T-cell (primary cell): ENCODE measurements at regions not wholly inside any gene's neighbourhood (a gene's known extent, or its start where the extent isn't known, plus 50 kb on each side); places are given as distances from the start of the nearest gene placed in this dataset.

Experiments
- ATAC-seq, 4 experiments: fragments of 200-7000 bp in 3 of 4; fragments of 150-1000 bp in 1 of 4; cut with Tn5 transposase; replicated peaks in 1 of 4; 1 replicate in 3 of 4; 2 replicates in 1 of 4; pipeline ENCODE4 v1.10.0; 2021; ENCODE audit warnings: moderate library complexity in 3 of 4, mild to moderate bottlenecking in 2 of 4, moderate number of reproducible peaks in 1 of 4
- CTCF ChIA-PET, 2 donors: fragments of 300-600 bp; sonication (Branson Sonifier 250); formaldehyde crosslinking; loops; one replicate each; lab custom pipeline; 2022; ENCODE audit warnings: antibody characterized with exemption in 2 of 2; lab: Charles Lee
- POLR2A ChIA-PET, 2 donors: fragments of 300-600 bp; sonication (Branson Sonifier 250); formaldehyde crosslinking; loops; one replicate each; lab custom pipeline; 2022; ENCODE audit warnings: antibody characterized with exemption in 2 of 2; lab: Charles Lee
- DNase-seq, 35 experiments: peaks; one replicate each; pipeline versions ENCODE4 v3.0.0 to v3.0.0-alpha.2; 2013 to 2023
- H3K27ac ChIP-seq: one replicate; pipeline ENCODE4 v1.5.1; 2013; ENCODE audit warnings: low read length
- H3K27me3 ChIP-seq, 2 experiments: replicated peaks in 1 of 2; 1 replicate in 1 of 2; 2 replicates in 1 of 2; pipeline versions ENCODE4 v1.6.1 to v1.7.0; 2013; ENCODE audit warnings: low read length in 1 of 2, mixed read lengths in 1 of 2; ENCODE audit not compliant: control insufficient read depth in 2 of 2, insufficient read depth in 2 of 2; ENCODE audit errors: extremely low read depth in 1 of 2
- H3K36me3 ChIP-seq, 2 donors: 1 replicate in 1 of 2; 2 replicates in 1 of 2; pipeline versions ENCODE4 v1.6.1 to v1.7.0; 2013; ENCODE audit warnings: low read length in 1 of 2; ENCODE audit not compliant: control insufficient read depth in 2 of 2, insufficient read depth in 1 of 2; ENCODE audit errors: extremely low read depth in 1 of 2
- H3K4me1 ChIP-seq, 2 experiments: 1 replicate in 1 of 2; 2 replicates in 1 of 2; pipeline versions ENCODE4 v1.6.1 to v1.7.0; 2013; ENCODE audit warnings: low read length in 2 of 2, mixed read lengths in 1 of 2; ENCODE audit not compliant: insufficient read depth in 2 of 2, control insufficient read depth in 1 of 2; ENCODE audit errors: extremely low read depth in 1 of 2
- H3K4me3 ChIP-seq, 2 donors: 1 replicate in 1 of 2; 2 replicates in 1 of 2; pipeline versions ENCODE4 v1.5.1 to v1.7.0; 2013; ENCODE audit warnings: mild to moderate bottlenecking in 2 of 2, low read length in 1 of 2, moderate library complexity in 1 of 2; ENCODE audit not compliant: control insufficient read depth in 1 of 2; ENCODE audit errors: extremely low read depth in 1 of 2
- H3K9me3 ChIP-seq: 2 replicates; pipeline ENCODE4 v1.7.0; 2013
- H3K27ac Mint-ChIP-seq, 2 donors: one replicate each; pipeline ENCODE4 v1.8.0; 2020 to 2021; ENCODE audit warnings: mild to moderate bottlenecking in 2 of 2, mixed read lengths in 2 of 2
- H3K27me3 Mint-ChIP-seq, 2 donors: one replicate each; pipeline ENCODE4 v1.8.0; 2021 to 2022; ENCODE audit warnings: mixed read lengths in 2 of 2
- H3K36me3 Mint-ChIP-seq: one replicate; pipeline ENCODE4 v1.8.0; 2021; ENCODE audit warnings: mixed read lengths
- H3K4me1 Mint-ChIP-seq, 3 donors: one replicate each; pipeline ENCODE4 v1.8.0; 2020 to 2022; ENCODE audit warnings: mixed read lengths in 3 of 3, mild to moderate bottlenecking in 1 of 3
- H3K4me3 Mint-ChIP-seq, 3 donors: one replicate each; pipeline ENCODE4 v1.8.0; 2020 to 2022; ENCODE audit warnings: mild to moderate bottlenecking in 3 of 3, mixed read lengths in 3 of 3, moderate library complexity in 3 of 3
- H3K9me3 Mint-ChIP-seq, 3 donors: one replicate each; pipeline ENCODE4 v1.8.0; 2020 to 2022; ENCODE audit warnings: mixed read lengths in 3 of 3
- WGBS: methylation state at CpG from one replicate; pipeline ENCODE4 v1.1.5; 2013; ENCODE audit warnings: missing lambda C conversion rate; ENCODE audit not compliant: insufficient coverage; 5-methylcytosine and 5-hydroxymethylcytosine counted together

DNA sequence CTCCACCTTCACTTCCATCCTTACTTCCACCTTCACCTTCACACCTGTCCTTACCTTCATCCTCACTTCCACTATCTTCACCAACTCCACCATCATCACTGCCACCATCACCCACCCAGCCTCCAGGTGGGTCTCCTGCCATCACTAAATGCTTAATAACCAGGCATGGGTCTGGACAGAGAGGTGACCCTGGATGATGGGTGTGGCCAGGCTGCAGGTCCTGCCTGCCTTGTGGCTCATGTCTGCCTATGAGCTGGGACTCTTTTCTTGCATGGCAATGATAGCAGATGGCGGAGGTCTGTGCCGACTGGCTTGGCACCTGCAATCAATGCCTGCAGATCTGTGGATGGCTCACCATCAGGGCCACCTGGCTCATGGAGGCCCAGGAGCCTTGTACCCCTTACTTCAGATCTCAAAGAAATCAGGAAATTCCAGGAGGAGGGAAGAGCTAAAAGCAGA lies 60.1 kb upstream of the ELN start:
- Mint-ChIP-seq H3K27ac (no peak overlapping the region), H3K4me3 (no peak overlapping the region), H3K9me3 (peaks cover 11 to 15% (median 13%) of the 10 kb centered on the region in 3 donors), H3K36me3 (no peaks in the 10 kb centered on the region), H3K27me3 (peaks cover 4 to 7% of the 10 kb centered on the region in 2 donors), H3K4me1 (no peaks in the 10 kb centered on the region)
- H3K27me3 ChIP-seq, result peaks cover 0 to 24% of the 10 kb centered on the region in 2 experiments
- H3K27ac ChIP-seq, result no peak overlapping the region
- CTCF ChIA-PET, result interaction anchor here in 1 of 2 donors (0.6 kb wide), 1 partner anchor 30 kb away, joined by 4 read pairs; no protein-coding TSS in a partner anchor
- 100% methylated on average over 2 of the region's 2 CpGs for WGBS
- H3K4me1 ChIP-seq, result no peaks in the 10 kb centered on the region
- H3K4me3 ChIP-seq, result no peak overlapping the region
- H3K36me3 ChIP-seq, result no peaks in the 10 kb centered on the region
- ATAC-seq, result no peak
- POLR2A ChIA-PET, result no interaction called here
- H3K9me3 ChIP-seq, result no peaks in the 10 kb centered on the region
- DNase-seq, result no peak

DNA sequence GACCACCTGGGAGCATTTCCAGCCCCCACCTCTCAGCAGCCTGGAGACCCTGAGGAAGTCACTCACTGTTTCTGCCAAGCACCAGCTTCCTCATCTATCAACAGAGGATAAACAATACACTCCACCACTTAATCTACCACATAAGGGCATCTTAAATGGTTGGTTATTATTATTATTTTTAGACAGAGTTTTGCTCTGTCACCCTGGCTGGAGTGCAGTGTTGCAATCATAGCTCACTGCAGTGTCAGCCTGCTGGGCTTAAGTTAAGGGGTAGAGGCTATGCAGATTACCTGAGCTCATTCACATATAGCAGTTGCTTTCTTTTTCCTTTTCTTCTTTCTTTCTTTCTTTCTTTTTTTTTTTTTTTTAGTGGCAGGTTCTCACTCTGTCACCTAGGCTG lies 59.5 kb upstream of the ELN start:
- Mint-ChIP-seq H3K27ac (no peak overlapping the region), H3K4me1 (no peaks in the 10 kb centered on the region), H3K27me3 (peaks cover 4 to 5% of the 10 kb centered on the region in 2 donors), H3K9me3 (peaks cover 7 to 10% (median 9%) of the 10 kb centered on the region in 3 donors), H3K36me3 (no peaks in the 10 kb centered on the region), H3K4me3 (no peak overlapping the region)
- peaks cover 0 to 26% of the 10 kb centered on the region in 2 experiments for H3K27me3 ChIP-seq
- no peak overlapping the region for H3K27ac ChIP-seq
- ChIA-PET POLR2A (no interaction called here), CTCF (interaction anchor here in 1 of 2 donors (0.5 to 0.6 kb wide), 2 partner anchors 31 to 1468 kb away, joined by 4 to 5 read pairs; no protein-coding TSS in a partner anchor)
- H3K36me3 ChIP-seq, result no peaks in the 10 kb centered on the region
- DNase-seq (no peak), ATAC-seq (no peak)
- no peak overlapping the region for H3K4me3 ChIP-seq
- H3K4me1 ChIP-seq, result no peaks in the 10 kb centered on the region
- H3K9me3 ChIP-seq, result no peaks in the 10 kb centered on the region

DNA sequence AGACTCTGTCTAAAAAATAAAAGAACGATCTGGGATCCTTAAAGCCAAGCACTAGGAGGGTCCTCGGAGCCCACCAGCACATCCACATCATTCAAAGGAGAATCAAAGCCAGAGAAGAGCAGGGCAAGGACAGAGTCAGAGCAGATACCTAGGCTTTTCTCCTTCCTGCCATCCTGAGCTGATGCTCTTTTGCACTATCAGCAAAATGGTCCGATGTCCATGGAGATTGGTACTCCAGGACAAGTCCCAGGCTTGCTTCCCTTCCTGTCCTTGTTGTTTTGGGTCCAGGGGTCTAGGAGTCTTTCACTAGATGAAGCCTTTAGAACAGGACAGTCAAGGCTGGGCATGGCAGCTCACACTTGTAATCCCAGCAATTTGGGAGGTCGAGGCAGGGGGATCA lies 58.0 kb upstream of the ELN start:
- WGBS, result 80% methylated on average over 3 of the region's 4 CpGs
- peaks cover 9% of the 10 kb centered on the region in 2 donors for H3K27me3 Mint-ChIP-seq
- POLR2A ChIA-PET, result no interaction called here

DNA sequence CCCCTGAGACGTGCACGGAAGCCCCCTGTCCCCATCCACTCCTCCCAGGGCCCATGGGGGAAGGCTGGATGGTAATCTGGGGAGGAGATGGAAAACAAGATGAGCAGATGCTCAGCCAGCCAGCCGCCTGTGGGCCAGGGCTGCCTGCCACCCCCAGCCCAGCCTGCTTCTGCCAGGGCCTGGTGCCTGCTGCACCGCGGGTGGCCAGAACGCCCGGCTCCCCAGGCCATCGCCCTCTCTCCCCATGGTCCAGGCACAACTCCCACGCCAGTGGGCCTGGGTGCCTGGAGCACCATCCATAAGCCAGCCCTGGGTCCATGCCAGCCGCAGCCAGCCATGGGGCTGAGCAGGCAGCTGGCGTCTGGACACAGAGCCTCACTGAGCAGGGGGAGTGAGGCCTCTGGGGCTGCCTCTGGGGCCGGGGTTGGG lies 57.2 kb upstream of the ELN start:
- Histone ChIP-seq H3K36me3 (no peaks in the 10 kb centered on the region), H3K27me3 (peaks cover 0 to 37% of the 10 kb centered on the region in 2 experiments), H3K9me3 (no peaks in the 10 kb centered on the region), H3K4me3 (no peak overlapping the region), H3K4me1 (no peaks in the 10 kb centered on the region), H3K27ac (no peak overlapping the region)
- H3K9me3 Mint-ChIP-seq, result no peaks in the 10 kb centered on the region
- ATAC-seq (no peak), DNase-seq (no peak)
- H3K36me3 Mint-ChIP-seq, result no peaks in the 10 kb centered on the region
- no peak overlapping the region for H3K27ac Mint-ChIP-seq
- WGBS, result 93% methylated on average over 8 of the region's 12 CpGs
- H3K27me3 Mint-ChIP-seq, result peaks cover 9 to 13% of the 10 kb centered on the region in 2 donors
- H3K4me1 Mint-ChIP-seq, result no peaks in the 10 kb centered on the region
- POLR2A ChIA-PET, result no interaction called here
- no peak overlapping the region for H3K4me3 Mint-ChIP-seq
- CTCF ChIA-PET, result no interaction called here

More for the DNA sequence above, 58.0 kb upstream of the ELN start:
- DNase-seq (no peak), ATAC-seq (no peak)
- Mint-ChIP-seq H3K4me1 (no peaks in the 10 kb centered on the region), H3K36me3 (no peaks in the 10 kb centered on the region), H3K9me3 (no peaks in the 10 kb centered on the region), H3K4me3 (no peak overlapping the region), H3K27ac (no peak overlapping the region)
- Histone ChIP-seq H3K4me1 (no peaks in the 10 kb centered on the region), H3K9me3 (no peaks in the 10 kb centered on the region), H3K27me3 (peaks cover 0 to 39% of the 10 kb centered on the region in 2 experiments), H3K27ac (no peak overlapping the region), H3K36me3 (no peaks in the 10 kb centered on the region), H3K4me3 (no peak overlapping the region)
- CTCF ChIA-PET, result no interaction called here

DNA sequence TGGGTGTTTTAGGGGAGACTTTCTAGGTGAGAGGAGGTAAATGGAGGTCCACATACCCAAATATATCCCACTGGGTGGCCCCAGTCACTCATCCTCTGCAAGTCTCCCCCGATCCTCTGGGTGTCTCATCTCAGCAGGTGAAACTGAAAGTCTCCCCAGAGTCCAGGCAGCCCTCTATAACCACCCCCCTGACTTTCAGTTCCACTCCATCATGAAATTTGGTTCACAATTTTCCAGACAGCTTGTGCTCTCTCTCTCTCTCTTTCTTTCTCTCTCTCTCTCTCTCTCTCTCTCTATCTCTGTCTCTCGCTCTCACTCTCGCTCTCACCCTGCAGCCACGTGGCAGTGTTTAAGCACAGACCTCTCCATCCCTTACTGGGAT lies 56.7 kb upstream of the ELN start:
- H3K4me1 ChIP-seq, result no peaks in the 10 kb centered on the region
- H3K4me1 Mint-ChIP-seq, result no peaks in the 10 kb centered on the region
- H3K9me3 Mint-ChIP-seq, result no peaks in the 10 kb centered on the region
- ChIA-PET POLR2A (no interaction called here), CTCF (no interaction called here)
- H3K36me3 Mint-ChIP-seq, result no peaks in the 10 kb centered on the region
- no peaks in the 10 kb centered on the region for H3K36me3 ChIP-seq
- H3K27ac Mint-ChIP-seq, result no peak overlapping the region
- no peaks in the 10 kb centered on the region for H3K9me3 ChIP-seq
- H3K4me3 ChIP-seq, result no peak overlapping the region
- H3K4me3 Mint-ChIP-seq, result no peak overlapping the region
- peaks cover 0 to 37% of the 10 kb centered on the region in 2 experiments for H3K27me3 ChIP-seq
- no peak for ATAC-seq
- DNase-seq, result no peak
- H3K27me3 Mint-ChIP-seq, result peaks cover 9 to 13% of the 10 kb centered on the region in 2 donors
- no peak overlapping the region for H3K27ac ChIP-seq
- 40% methylated on average over 3 of the region's 4 CpGs for WGBS

DNA sequence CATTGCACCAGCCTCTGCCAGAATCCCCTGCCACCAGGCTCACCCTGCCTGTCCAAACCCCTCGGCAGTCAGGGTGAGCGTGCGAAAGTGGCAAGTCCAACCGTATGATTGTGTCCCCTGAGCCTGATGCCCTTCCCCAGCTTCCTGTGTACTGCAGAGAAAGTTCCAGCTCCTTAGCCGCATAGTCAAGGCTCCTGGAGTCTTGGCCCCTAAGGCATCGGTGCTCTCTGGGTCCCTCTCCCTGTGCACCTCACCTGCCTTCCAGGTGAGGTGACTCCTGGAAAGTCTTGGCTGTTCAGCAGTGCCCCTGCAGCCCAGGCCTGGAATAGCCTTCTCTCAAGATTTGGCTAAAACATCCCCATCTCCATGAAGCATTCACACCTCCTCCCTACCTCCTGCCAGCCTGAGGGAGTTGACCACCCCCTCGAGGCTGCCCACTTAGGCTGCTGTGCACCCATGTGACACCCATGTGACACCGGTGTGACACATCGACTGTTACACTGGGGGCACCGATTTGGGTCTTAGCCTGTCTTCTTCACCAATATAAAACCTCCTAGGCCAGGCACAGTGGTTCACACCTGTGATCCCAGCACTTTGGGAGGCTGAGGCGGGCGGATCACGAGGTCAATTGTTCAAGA lies 56.1 kb upstream of the ELN start:
- no peak overlapping the region for H3K4me3 Mint-ChIP-seq
- no peak for DNase-seq
- H3K36me3 Mint-ChIP-seq, result no peaks in the 10 kb centered on the region
- ATAC-seq, result no peak
- H3K4me1 Mint-ChIP-seq, result no peaks in the 10 kb centered on the region
- H3K27ac Mint-ChIP-seq, result no peak overlapping the region
- no peaks in the 10 kb centered on the region for H3K36me3 ChIP-seq
- CTCF ChIA-PET, result no interaction called here
- H3K27me3 Mint-ChIP-seq, result peaks cover 9 to 13% of the 10 kb centered on the region in 2 donors
- no peaks in the 10 kb centered on the region for H3K9me3 ChIP-seq
- no peaks in the 10 kb centered on the region for H3K9me3 Mint-ChIP-seq
- POLR2A ChIA-PET, result no interaction called here
- H3K27ac ChIP-seq, result no peak overlapping the region
- H3K4me3 ChIP-seq, result no peak overlapping the region
- no peaks in the 10 kb centered on the region for H3K4me1 ChIP-seq
- 81% methylated on average over 9 of the region's 13 CpGs for WGBS
- peaks cover 0 to 32% of the 10 kb centered on the region in 2 experiments for H3K27me3 ChIP-seq
